ENCODE measurements at regions not wholly inside any gene's neighbourhood (a gene's known extent, or its start where the extent isn't known, plus 50 kb on each side); places are given as distances from the start of the nearest gene placed in this dataset.

- Histone ChIP-seq H3K4me1 (peaks cover 0 to 5% (median 2%) of the 10 kb centered on the region in 4 donors), H3K27me3 (no peaks in the 10 kb centered on the region), H3K9me3 (no peaks in the 10 kb centered on the region), H3K36me3 (no peaks in the 10 kb centered on the region), H3K4me3 (no peak overlapping the region), H3K27ac (no peak overlapping the region)
- TF ChIP-seq POLR2A (IDR thresholded peaks at IDR 0.05), result no peak
- no peak for TF ChIP-seq CTCF (IDR thresholded peaks at IDR 0.05)
- DNase-seq, result no peak
Measured at GRCh38 chr9:38322937-38323336, 69.6 kb upstream of the ALDH1B1 start.

- TF ChIP-seq CTCF (IDR thresholded peaks at IDR 0.05) (no peak), POLR2A (IDR thresholded peaks at IDR 0.05) (no peak)
- Histone ChIP-seq H3K9me3 (no peaks in the 10 kb centered on the region), H3K27ac (no peak overlapping the region), H3K27me3 (no peaks in the 10 kb centered on the region), H3K4me3 (no peak overlapping the region), H3K4me1 (peaks cover 0 to 5% (median 2%) of the 10 kb centered on the region in 4 donors), H3K36me3 (no peaks in the 10 kb centered on the region)
- no peak for DNase-seq
Measured at GRCh38 chr9:38319496-38320173, 72.9 kb upstream of the ALDH1B1 start.

- Histone ChIP-seq H3K4me3 (peak overlapping the region in 2 of 4 donors; percentile 3 to 17), H3K36me3 (no peaks in the 10 kb centered on the region), H3K27ac (no peak overlapping the region), H3K27me3 (no peaks in the 10 kb centered on the region), H3K9me3 (no peaks in the 10 kb centered on the region), H3K4me1 (peaks cover 0 to 5% (median 2%) of the 10 kb centered on the region in 4 donors)
- TF ChIP-seq POLR2A (IDR thresholded peaks at IDR 0.05) (no peak), CTCF (IDR thresholded peaks at IDR 0.05) (no peak)
- DNase-seq, result no peak
Measured at GRCh38 chr9:38318759-38319495, 73.6 kb upstream of the ALDH1B1 start.

- H3K27ac ChIP-seq, result no peak overlapping the region
- H3K9me3 ChIP-seq, result no peaks in the 10 kb centered on the region
- no peak for DNase-seq
- H3K4me1 ChIP-seq, result peaks cover 0 to 5% (median 2%) of the 10 kb centered on the region in 4 donors
- H3K27me3 ChIP-seq, result no peaks in the 10 kb centered on the region
- TF ChIP-seq CTCF (IDR thresholded peaks at IDR 0.05) (no peak), POLR2A (IDR thresholded peaks at IDR 0.05) (no peak)
- H3K36me3 ChIP-seq, result no peaks in the 10 kb centered on the region
- no peak overlapping the region for H3K4me3 ChIP-seq
Measured at GRCh38 chr9:38316166-38316780, 76.2 kb upstream of the ALDH1B1 start.

GRCh38 chr9:38315085-38315595, 77.4 kb upstream of the ALDH1B1 start:
- Histone ChIP-seq H3K4me1 (peaks cover 0 to 5% (median 2%) of the 10 kb centered on the region in 4 donors), H3K27ac (no peak overlapping the region), H3K9me3 (no peaks in the 10 kb centered on the region), H3K36me3 (no peaks in the 10 kb centered on the region), H3K27me3 (no peaks in the 10 kb centered on the region), H3K4me3 (no peak overlapping the region)
- TF ChIP-seq POLR2A (IDR thresholded peaks at IDR 0.05) (no peak), CTCF (IDR thresholded peaks at IDR 0.05) (no peak)
- no peak for DNase-seq
